ENCODE measurements at regions not wholly inside any gene's neighbourhood (a gene's known extent, or its start where the extent isn't known, plus 50 kb on each side); places are given as distances from the start of the nearest gene placed in this dataset.

GRCh38 chr6:108758884-108759283 is 89.3 kb upstream of the ARMC2 start:
- TF ChIP-seq MAX (IDR thresholded peaks at IDR 0.05; ENCODE audit: low read depth) (no peak), PBX3 (IDR thresholded peaks at IDR 0.05) (no peak), GABPA (IDR thresholded peaks at IDR 0.05; ENCODE audit: low read depth) (no peak), CTCF (IDR thresholded peaks at IDR 0.05) (no peak), POLR2AphosphoS5 (IDR thresholded peaks at IDR 0.05; ENCODE audit: low read depth, low read length) (no peak), SMC3 (IDR thresholded peaks at IDR 0.05; ENCODE audit: low read depth, low read length) (no peak), MEF2A (IDR thresholded peaks at IDR 0.05; ENCODE audit: borderline replicate concordance, low read depth) (no peak), RAD21 (IDR thresholded peaks at IDR 0.05; ENCODE audit: low read length) (no peak)
